Hypothalamus (tissue), 51 donors: ENCODE measurements at regions not wholly inside any gene's neighbourhood (a gene's known extent, or its start where the extent isn't known, plus 50 kb on each side); places are given as distances from the start of the nearest gene placed in this dataset.
"Not testable (repeated sequence)": the region's sequence is repeated elsewhere in the genome, so short reads cannot be mapped to it uniquely, and the experiment has no call there.

Experiments used
- DNase-seq, 51 donors: peaks; one replicate each; lab custom pipeline; 2025; lab: John Stamatoyannopoulos, UW

DNA sequence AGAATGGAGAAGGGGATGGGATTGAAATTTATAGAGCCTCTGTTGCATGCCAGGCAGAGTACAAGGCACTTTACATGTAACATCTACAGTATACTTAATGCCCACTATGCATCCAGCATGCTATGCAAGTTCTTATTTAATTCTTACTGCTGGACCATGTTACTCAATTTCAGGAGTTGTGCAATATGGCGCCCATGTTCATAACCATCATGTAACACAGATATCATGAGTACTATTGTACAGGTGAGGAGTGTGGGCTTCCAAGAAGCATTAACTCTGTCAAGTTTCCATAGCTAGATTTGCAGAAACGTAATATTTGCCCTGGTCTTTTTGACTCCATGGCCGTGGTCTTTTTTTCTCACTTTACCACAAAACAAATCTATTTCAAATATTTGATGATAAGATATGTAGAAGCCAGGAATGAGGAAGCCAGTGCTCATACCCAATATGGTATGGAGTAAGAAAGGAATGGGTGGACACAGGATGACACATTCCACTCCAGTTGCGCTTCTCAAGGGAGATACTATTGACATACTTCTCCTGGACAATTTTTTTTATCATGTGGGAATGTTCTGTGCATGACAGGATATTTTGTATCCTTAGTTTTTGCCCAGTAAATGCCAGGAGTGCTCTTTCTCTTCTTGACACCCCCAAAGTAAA lies 191.8 kb downstream of the C12orf75 start:
- no peak for DNase-seq

- peak in 1 of 51 donors; percentile 0 for DNase-seq
Measured at GRCh38 chr12:105523164-105524057, 192.9 kb downstream of the C12orf75 start.

DNA sequence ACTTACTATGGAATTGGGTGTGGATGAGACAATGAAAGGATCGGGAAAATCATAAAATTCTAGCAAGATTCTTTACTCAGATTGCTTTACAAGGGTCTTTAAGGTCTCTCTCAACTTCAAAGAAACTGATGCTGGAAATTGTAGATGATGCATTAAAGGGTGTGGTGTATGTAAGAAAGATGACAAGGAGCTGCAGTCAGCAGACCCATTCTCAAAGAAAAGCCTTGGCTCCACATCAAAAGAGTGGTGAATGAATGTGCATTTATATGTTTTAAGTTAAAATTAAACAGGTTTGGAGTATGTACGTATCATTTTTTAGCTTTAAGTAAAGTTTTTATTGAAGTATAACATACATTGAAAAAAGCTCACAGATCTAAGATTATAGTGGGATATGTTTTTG lies 194.5 kb downstream of the C12orf75 start:
- DNase-seq, result no peak

GRCh38 chr12:105534068-105534467 lies 203.6 kb downstream of the C12orf75 start:
- DNase-seq, result no peak

GRCh38 chr12:105535033-105535432 lies 204.5 kb downstream of the C12orf75 start:
- not testable (repeated sequence) for DNase-seq

GRCh38 chr12:105538880-105539279 lies 208.4 kb downstream of the C12orf75 start:
- DNase-seq, result no peak

DNA sequence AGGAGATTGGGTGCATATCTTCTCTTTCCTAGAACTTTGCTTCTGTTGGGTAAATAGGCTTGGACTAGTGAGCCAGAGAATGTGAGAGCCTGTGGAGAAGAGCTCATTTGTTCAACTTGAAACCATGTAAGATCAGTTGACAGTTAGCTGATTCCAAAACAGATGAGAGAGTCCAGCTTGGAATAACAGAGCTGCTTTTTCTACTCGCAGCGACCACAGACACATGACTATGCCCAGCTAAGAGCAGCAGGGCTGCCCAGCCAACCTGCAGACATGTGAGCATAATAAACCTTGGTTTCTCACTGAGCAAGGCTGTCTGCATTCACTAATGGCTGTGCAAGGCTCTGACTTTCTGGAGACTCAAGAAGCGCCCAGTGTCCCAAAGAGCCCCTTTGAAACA lies 209.2 kb downstream of the C12orf75 start:
- DNase-seq, result no peak

GRCh38 chr12:105547786-105548185 lies 217.3 kb downstream of the C12orf75 start:
- DNase-seq, result no peak

DNA sequence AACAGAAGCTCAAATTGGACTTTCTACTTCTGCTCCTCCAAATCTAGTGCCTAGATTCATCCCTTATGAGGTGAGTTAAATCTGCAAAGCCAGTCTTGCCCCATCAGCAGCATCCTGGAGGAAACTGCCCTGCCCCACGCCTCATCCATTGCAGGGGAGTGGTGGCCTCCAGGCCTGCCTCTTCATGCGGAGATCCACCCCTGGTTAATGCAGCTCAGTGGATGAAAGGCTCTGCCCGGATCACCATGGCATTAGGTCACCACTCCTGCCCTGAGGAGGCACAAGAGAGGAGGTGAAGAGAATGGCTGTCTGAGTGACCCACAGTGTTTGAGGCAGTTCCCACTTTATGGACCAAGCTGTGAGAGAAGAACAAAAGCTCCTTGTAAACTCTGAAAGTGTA lies 218.1 kb downstream of the C12orf75 start:
- no peak for DNase-seq

DNA sequence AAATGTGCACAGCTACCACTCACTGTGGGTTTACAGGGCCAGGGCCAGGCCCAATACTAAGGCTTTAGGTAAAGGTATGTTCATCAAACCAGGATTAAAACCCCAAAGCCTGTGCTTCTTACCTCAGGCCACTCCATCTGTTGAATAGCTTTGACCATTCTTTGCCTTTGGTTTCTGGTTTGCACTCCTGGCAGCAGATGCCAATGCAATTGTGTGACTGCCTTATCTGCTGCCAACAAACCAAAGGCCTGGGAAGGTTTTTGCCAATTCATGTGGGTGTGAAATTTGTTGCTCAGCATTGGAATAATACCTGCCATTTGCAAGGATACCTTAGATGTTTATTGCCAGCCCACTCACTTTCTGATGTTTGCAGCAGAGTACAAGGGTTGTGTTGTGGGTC lies 221.6 kb downstream of the C12orf75 start:
- DNase-seq, result no peak

- DNase-seq, result no peak
Measured at GRCh38 chr12:105554223-105554678, 223.8 kb downstream of the C12orf75 start.

DNA sequence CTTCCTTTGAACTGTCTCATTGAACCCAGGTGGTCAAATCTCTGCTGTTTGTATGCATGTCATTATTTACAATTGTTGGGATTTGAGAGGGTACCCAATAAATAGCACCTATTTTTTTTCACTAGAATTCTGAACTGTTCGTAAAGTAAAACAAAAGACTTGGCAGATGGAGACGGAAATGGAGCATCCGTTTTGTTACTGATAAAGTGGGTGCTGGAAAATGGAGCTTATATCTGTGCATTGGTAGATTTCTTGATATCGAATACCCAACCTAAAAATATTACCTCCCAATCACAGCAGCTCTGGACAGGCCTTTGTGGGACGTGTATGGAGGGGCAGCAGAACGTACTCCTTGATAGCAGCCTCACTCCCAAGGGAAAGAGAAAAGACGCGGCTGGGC lies 224.4 kb downstream of the C12orf75 start:
- DNase-seq, result no peak

GRCh38 chr12:105555556-105556295 lies 225.2 kb downstream of the C12orf75 start:
- DNase-seq, result no peak

DNA sequence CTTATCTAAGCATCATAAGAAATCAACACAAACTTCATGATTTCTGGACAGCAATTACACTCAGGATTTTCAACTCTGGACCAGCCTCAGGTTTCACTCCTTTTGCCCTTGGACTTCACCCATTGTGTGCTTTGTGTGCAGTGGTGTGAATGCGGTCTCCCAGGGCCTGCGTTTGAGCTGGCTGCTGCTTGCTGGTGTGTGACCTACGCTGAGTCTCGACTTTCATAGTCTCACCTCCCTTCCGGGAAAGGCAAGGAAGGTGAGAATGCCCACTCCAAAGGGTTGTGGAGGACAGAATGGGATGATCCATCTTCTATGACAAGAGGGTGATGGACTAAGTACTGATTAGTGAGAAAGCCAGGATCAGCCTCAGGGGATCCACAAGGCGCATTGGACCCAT lies 228.8 kb downstream of the C12orf75 start:
- DNase-seq, result no peak

GRCh38 chr12:105561546-105562198 lies 231.2 kb downstream of the C12orf75 start:
- no peak for DNase-seq

DNA sequence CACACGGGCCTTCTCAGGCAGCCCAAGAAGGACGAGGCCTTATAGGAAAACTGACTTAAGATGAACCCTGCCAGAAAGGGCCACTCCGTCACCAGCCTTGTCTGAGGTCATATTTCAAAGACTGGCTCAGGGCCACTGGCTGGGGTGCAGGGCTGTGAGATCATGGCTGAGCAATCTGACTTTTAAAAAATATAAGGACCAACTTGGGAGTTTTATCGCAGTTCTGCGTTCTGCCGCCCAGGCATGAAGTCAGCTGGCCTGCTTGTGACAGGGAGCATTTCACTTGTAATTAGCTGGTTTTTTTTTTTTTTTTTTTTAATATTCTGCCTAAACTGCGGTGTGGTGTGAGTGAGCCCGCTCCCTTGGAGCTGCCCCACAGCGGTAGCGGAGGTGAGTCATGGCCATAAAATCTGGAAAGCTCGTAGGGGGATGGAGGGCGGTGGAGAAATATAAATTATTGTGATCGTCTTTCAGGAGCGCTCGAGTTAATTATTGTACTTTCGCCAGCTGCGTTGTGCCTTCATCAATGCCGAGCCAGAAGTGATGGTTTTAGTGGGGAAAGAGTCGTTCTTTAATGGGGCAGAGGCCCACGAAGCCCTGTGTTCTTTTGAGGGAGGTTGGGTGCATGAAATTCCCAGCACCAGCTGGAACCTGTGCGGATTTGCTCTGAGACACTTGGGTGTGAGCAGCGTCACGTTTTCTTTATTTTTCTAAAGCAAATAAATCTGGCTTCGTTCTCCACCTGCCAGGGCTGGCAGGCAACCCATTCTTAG lies 231.9 kb downstream of the C12orf75 start:
- DNase-seq, result no peak

DNA sequence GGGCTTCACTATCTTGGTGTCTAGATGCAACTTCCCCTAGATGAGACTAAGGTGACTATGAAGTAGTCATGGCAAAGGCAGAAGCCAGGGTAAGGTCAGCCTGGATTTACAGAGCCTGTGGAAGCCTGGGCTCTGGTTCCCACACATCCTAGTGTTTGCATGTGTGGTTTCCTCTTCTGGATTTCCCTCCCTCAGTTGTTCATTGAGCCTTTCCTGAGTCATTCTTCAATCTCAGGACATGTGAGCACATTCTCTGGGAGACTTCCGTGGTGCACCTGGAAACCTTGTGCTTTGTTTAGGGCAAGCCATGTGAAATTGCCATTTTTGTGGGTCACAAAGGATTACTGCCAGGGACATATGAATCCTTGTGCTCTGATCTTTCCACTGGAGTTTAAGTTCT lies 236.6 kb downstream of the C12orf75 start:
- DNase-seq, result no peak

GRCh38 chr12:105569886-105570285 lies 239.4 kb downstream of the C12orf75 start:
- DNase-seq, result no peak

DNA sequence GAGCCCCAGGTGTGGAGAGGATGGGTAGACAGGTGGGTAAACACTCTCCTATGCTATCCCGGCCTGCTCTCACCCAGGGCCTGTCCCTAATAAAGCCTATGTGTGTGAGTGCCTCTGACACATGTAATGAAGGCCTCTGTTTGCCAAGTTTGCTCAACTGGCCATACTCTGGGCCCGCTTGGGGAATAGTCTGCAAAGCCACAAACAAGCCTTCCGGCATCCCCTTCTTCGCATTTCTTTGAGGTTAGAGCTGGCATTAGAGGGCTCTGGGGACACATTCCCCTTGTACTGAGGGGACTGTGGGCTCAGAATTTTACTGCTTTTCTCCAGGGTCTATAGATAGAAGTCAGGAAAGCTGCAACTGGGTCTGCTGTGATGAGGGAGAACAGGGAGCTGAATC lies 240.5 kb downstream of the C12orf75 start:
- no peak for DNase-seq

DNA sequence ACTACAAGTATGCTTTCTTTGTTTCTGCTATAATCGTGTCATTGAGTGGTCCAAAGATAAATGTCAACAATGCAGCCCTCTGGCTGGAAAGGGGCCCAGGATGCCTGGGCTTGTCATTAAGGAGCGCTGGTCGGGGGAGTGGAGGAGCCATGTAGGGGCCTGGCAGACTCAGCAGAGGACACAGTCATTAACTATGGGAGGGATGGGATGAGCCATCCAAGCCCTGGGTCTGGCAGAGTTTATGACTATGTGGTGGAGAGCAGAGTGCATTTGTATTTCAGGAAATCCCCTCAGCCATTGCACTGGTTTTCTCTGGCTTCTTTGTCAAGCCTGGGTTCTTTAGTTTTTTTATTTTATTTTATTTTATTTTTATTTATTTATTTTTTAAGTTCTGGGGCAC lies 243.1 kb downstream of the C12orf75 start:
- DNase-seq, result no peak
